ENCODE measurements at regions not wholly inside any gene's neighbourhood (a gene's known extent, or its start where the extent isn't known, plus 50 kb on each side); places are given as distances from the start of the nearest gene placed in this dataset.

- Histone ChIP-seq H3K27me3 (replicated peaks; ENCODE audit: insufficient read depth) (no peaks in the 10 kb centered on the region), H3K9me3 (no peaks in the 10 kb centered on the region), H3K4me3 (no peak overlapping the region), H3K27ac (no peak overlapping the region), H3K36me3 (no peaks in the 10 kb centered on the region), H3K4me1 (replicated peaks) (no peaks in the 10 kb centered on the region)
- 89% methylated on average over 2 of the region's 2 CpGs for WGBS
- intact Hi-C loops (cut with DNase I) = no loop called here
- no peak for TF ChIP-seq CTCF (IDR thresholded peaks at IDR 0.05)
- TF ChIP-seq POLR2AphosphoS5 (IDR thresholded peaks at IDR 0.05) = no peak
- TF ChIP-seq POLR2A (IDR thresholded peaks at IDR 0.05) = no peak
- no peak for DNase-seq (ENCODE audit: low spot score)
Measured at GRCh38 chr2:226158940-226159339, 640.7 kb downstream of the IRS1 start.

GRCh38 chr2:226158229-226158628, 641.4 kb downstream of the IRS1 start:
- TF ChIP-seq POLR2A (IDR thresholded peaks at IDR 0.05) (no peak), CTCF (IDR thresholded peaks at IDR 0.05) (no peak), POLR2AphosphoS5 (IDR thresholded peaks at IDR 0.05) (no peak)
- intact Hi-C loops (cut with DNase I) = no loop called here

GRCh38 chr2:226155093-226155875, 644.3 kb downstream of the IRS1 start:
- Histone ChIP-seq H3K9me3 (no peaks in the 10 kb centered on the region), H3K27me3 (replicated peaks; ENCODE audit: insufficient read depth) (no peaks in the 10 kb centered on the region), H3K27ac (no peak overlapping the region), H3K36me3 (no peaks in the 10 kb centered on the region), H3K4me1 (replicated peaks) (no peaks in the 10 kb centered on the region), H3K4me3 (no peak overlapping the region)
- 59% methylated on average over 5 of the region's 5 CpGs for WGBS
- DNase-seq (ENCODE audit: low spot score) = no peak
- TF ChIP-seq POLR2A (IDR thresholded peaks at IDR 0.05) (no peak), CTCF (IDR thresholded peaks at IDR 0.05) (no peak)
- intact Hi-C loops (cut with DNase I) = no loop called here

More at GRCh38 chr2:226158229-226158628, 641.4 kb downstream of the IRS1 start:
- Histone ChIP-seq H3K4me1 (replicated peaks) (no peaks in the 10 kb centered on the region), H3K27me3 (replicated peaks; ENCODE audit: insufficient read depth) (no peaks in the 10 kb centered on the region), H3K36me3 (no peaks in the 10 kb centered on the region), H3K4me3 (no peak overlapping the region), H3K9me3 (no peaks in the 10 kb centered on the region), H3K27ac (no peak overlapping the region)
- WGBS = 80% methylated on average over 1 of the region's 1 CpG
- no peak for DNase-seq (ENCODE audit: low spot score)

GRCh38 chr2:226154610-226155009, 645.0 kb downstream of the IRS1 start:
- Histone ChIP-seq H3K27ac (no peak overlapping the region), H3K4me1 (replicated peaks) (no peaks in the 10 kb centered on the region), H3K9me3 (no peaks in the 10 kb centered on the region), H3K36me3 (no peaks in the 10 kb centered on the region), H3K27me3 (replicated peaks; ENCODE audit: insufficient read depth) (no peaks in the 10 kb centered on the region), H3K4me3 (no peak overlapping the region)
- WGBS = 53% methylated on average over 3 of the region's 3 CpGs
- DNase-seq (ENCODE audit: low spot score) = no peak
- TF ChIP-seq CTCF (IDR thresholded peaks at IDR 0.05) (no peak), POLR2A (IDR thresholded peaks at IDR 0.05) (no peak), POLR2AphosphoS5 (IDR thresholded peaks at IDR 0.05) (no peak)
- intact Hi-C loops (cut with DNase I) = no loop called here

GRCh38 chr2:226153553-226153952, 646.1 kb downstream of the IRS1 start:
- 75% methylated on average over 3 of the region's 3 CpGs for WGBS
- TF ChIP-seq POLR2AphosphoS5 (IDR thresholded peaks at IDR 0.05) = no peak
- no peak for TF ChIP-seq CTCF (IDR thresholded peaks at IDR 0.05)
- no peak for TF ChIP-seq POLR2A (IDR thresholded peaks at IDR 0.05)
- Histone ChIP-seq H3K4me3 (no peak overlapping the region), H3K4me1 (replicated peaks) (no peaks in the 10 kb centered on the region), H3K27me3 (replicated peaks; ENCODE audit: insufficient read depth) (no peaks in the 10 kb centered on the region), H3K27ac (no peak overlapping the region), H3K36me3 (no peaks in the 10 kb centered on the region), H3K9me3 (no peaks in the 10 kb centered on the region)
- DNase-seq (ENCODE audit: low spot score) = no peak
- intact Hi-C loops (cut with DNase I) = no loop called here
